ENCODE measurements at regions not wholly inside any gene's neighbourhood (a gene's known extent, or its start where the extent isn't known, plus 50 kb on each side); places are given as distances from the start of the nearest gene placed in this dataset.
A peak's percentile ranks its signal among the peaks of the same experiment; 100 is the strongest.
"Not testable (repeated sequence)": the region's sequence is repeated elsewhere in the genome, so short reads cannot be mapped to it uniquely, and the experiment has no call there.

DNA sequence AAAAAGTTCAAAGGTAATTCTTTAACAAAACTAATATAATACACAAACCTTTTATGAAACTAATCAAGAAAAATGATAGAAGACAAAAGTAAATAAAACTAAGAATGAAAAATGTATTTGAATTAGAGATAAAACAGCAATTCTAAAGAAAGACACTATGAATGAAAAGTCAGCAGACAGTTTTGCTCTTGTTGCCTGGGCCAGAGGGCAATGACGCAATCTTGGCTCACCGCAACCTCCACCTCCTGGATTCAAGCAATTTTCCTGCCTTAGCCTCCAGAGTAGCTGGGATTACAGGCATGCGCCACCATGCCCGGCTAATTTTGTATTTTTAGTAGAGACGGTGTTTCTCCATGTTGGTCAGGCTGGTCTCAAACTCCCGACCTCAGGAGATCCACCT, 959.8 kb downstream of the TTLL7 start:
- not testable (repeated sequence) for H3K4me3 ChIP-seq (ENCODE audit: low read depth, low read length)

DNA sequence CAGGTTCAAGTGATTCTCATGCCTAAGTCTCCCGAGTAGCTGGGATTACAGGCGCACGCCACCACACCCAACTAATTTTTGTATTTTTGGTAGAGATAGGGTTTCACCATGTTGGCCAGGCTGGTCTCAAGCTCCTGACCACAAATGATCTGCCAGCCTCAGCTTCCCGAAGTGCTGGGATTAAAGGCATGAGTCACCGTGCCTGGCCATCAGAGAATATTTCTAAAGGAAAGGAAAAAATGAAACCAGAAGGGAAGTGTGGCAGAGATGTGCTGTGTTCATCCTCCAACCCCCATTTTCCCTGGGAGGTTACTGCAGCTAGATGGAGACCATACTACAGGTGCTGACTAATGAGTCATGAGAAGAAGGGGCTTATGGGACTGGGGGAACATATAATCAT, 964.1 kb downstream of the TTLL7 start:
- no peak overlapping the region for H3K4me3 ChIP-seq (ENCODE audit: low read depth, low read length)

More for the DNA sequence above, 959.8 kb downstream of the TTLL7 start:
- H3K27me3 ChIP-seq (ENCODE audit: insufficient read depth, low read length); H2AFZ ChIP-seq (ENCODE audit: low read length, unreplicated experiment); H3K27ac ChIP-seq (ENCODE audit: low read depth, low read length); H3K36me3 ChIP-seq (ENCODE audit: insufficient read depth, low read length); H3K79me2 ChIP-seq (ENCODE audit: control insufficient read depth, insufficient read depth, low read length, unreplicated experiment): not testable (repeated sequence)
- peaks cover 11% of the 10 kb centered on the region for H3K4me1 ChIP-seq (ENCODE audit: control insufficient read depth, insufficient read depth, low read length, unreplicated experiment)

DNA sequence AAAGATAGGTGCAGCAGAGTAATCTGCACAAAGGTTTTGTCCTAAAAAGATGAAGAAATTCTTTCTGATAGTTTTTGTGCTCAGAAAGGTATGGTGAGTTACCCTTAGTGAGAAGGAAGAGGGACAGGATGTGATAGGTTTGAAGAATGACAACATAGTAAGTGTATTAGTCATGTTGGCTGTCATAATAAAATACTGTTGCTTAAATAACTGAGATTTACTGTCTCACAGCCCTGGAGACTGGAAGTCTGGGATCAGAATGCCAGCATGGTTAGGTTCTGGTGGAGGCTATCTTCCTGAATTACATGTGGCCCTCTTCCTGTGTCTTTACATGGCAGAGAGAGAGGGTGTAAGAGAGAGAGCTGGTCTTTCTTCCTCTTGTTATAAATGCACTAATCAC, 965.2 kb downstream of the TTLL7 start:
- Histone ChIP-seq H3K27ac (ENCODE audit: low read depth, low read length) (peak overlapping the region; percentile 56), H3K4me1 (ENCODE audit: control insufficient read depth, insufficient read depth, low read length, unreplicated experiment) (peaks cover 32% of the 10 kb centered on the region), H3K36me3 (ENCODE audit: insufficient read depth, low read length) (no peaks in the 10 kb centered on the region), H3K79me2 (ENCODE audit: control insufficient read depth, insufficient read depth, low read length, unreplicated experiment) (no peaks in the 10 kb centered on the region), H3K4me3 (ENCODE audit: low read depth, low read length) (no peak overlapping the region), H2AFZ (ENCODE audit: low read length, unreplicated experiment) (no peak overlapping the region), H3K27me3 (ENCODE audit: insufficient read depth, low read length) (no peaks in the 10 kb centered on the region)

More for the DNA sequence above, 964.1 kb downstream of the TTLL7 start:
- Histone ChIP-seq H3K27ac (ENCODE audit: low read depth, low read length) (peak overlapping the region; percentile 56), H3K36me3 (ENCODE audit: insufficient read depth, low read length) (no peaks in the 10 kb centered on the region), H3K79me2 (ENCODE audit: control insufficient read depth, insufficient read depth, low read length, unreplicated experiment) (no peaks in the 10 kb centered on the region), H3K4me1 (ENCODE audit: control insufficient read depth, insufficient read depth, low read length, unreplicated experiment) (peaks cover 26% of the 10 kb centered on the region), H3K27me3 (ENCODE audit: insufficient read depth, low read length) (no peaks in the 10 kb centered on the region), H2AFZ (ENCODE audit: low read length, unreplicated experiment) (peak overlapping the region; percentile 60)

DNA sequence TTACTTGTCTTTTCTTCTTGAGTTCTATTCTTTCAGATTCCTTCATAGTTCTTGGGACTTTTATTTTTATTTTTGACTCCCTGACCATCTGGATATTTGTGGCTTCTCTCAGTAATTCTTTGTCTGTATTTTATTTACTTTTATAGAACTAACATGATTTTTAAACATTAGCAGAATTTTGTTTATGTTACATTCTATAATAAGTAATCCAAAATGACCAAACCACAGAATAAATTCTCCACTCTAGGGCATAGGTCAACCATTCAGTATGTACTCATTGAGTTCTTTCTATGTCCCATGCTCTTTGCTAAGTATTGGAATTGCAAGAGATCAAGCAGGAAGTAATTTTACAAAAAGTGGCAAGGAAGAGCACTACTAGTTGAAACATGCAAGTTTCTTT, 969.0 kb downstream of the TTLL7 start:
- Histone ChIP-seq H3K27me3 (ENCODE audit: insufficient read depth, low read length) (no peaks in the 10 kb centered on the region), H3K4me1 (ENCODE audit: control insufficient read depth, insufficient read depth, low read length, unreplicated experiment) (peaks cover 41% of the 10 kb centered on the region), H2AFZ (ENCODE audit: low read length, unreplicated experiment) (no peak overlapping the region), H3K4me3 (ENCODE audit: low read depth, low read length) (no peak overlapping the region), H3K36me3 (ENCODE audit: insufficient read depth, low read length) (no peaks in the 10 kb centered on the region), H3K27ac (ENCODE audit: low read depth, low read length) (peak overlapping the region; percentile 19; the same call in 1 of the 2 replicates), H3K79me2 (ENCODE audit: control insufficient read depth, insufficient read depth, low read length, unreplicated experiment) (no peaks in the 10 kb centered on the region)

DNA sequence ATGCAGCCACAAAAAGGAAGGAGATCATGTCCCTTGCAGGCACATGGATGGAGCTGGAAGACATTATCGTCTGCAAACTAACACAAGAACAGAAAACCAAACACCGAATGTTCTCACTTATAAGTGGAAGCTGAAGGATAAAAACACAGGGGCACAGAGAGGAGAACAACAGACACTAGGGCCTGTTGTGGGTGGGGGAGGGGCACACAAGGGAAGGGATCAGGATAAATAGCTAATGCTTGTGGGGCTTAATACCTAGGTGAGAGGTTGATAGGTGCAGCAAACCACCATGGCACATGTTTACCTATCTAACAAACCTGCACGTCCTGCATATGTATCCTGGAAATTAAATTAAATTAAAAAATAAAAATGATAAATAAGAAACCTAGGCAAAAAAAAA, 969.9 kb downstream of the TTLL7 start:
- H2AFZ ChIP-seq (ENCODE audit: low read length, unreplicated experiment) = no peak overlapping the region
- H3K79me2 ChIP-seq (ENCODE audit: control insufficient read depth, insufficient read depth, low read length, unreplicated experiment) = no peaks in the 10 kb centered on the region
- H3K4me3 ChIP-seq (ENCODE audit: low read depth, low read length) = no peak overlapping the region
- peaks cover 34% of the 10 kb centered on the region for H3K4me1 ChIP-seq (ENCODE audit: control insufficient read depth, insufficient read depth, low read length, unreplicated experiment)
- no peaks in the 10 kb centered on the region for H3K36me3 ChIP-seq (ENCODE audit: insufficient read depth, low read length)
- H3K27me3 ChIP-seq (ENCODE audit: insufficient read depth, low read length) = no peaks in the 10 kb centered on the region
- H3K27ac ChIP-seq (ENCODE audit: low read depth, low read length) = no peak overlapping the region

DNA sequence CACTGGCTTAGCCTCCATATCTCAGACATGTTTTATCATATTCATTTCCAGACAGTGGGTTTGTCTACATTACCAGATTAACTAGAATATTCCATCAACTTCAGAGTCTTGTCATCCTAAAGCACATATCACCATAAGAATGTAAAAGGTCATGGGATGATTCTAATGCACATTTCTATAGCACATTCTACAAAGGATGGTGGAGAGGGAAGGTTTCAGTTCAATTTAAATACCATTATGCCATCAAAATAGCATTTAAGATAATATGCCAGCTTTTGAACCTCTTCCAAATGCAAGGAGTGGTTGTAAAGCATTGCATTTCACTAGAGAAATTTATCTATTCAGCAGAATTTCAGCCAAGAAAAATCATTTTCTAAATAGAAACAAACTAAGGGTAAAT, 970.5 kb downstream of the TTLL7 start:
- Histone ChIP-seq H3K4me1 (ENCODE audit: control insufficient read depth, insufficient read depth, low read length, unreplicated experiment) (peaks cover 28% of the 10 kb centered on the region), H3K27ac (ENCODE audit: low read depth, low read length) (no peak overlapping the region), H3K27me3 (ENCODE audit: insufficient read depth, low read length) (no peaks in the 10 kb centered on the region), H2AFZ (ENCODE audit: low read length, unreplicated experiment) (no peak overlapping the region), H3K36me3 (ENCODE audit: insufficient read depth, low read length) (no peaks in the 10 kb centered on the region), H3K4me3 (ENCODE audit: low read depth, low read length) (no peak overlapping the region), H3K79me2 (ENCODE audit: control insufficient read depth, insufficient read depth, low read length, unreplicated experiment) (no peaks in the 10 kb centered on the region)

DNA sequence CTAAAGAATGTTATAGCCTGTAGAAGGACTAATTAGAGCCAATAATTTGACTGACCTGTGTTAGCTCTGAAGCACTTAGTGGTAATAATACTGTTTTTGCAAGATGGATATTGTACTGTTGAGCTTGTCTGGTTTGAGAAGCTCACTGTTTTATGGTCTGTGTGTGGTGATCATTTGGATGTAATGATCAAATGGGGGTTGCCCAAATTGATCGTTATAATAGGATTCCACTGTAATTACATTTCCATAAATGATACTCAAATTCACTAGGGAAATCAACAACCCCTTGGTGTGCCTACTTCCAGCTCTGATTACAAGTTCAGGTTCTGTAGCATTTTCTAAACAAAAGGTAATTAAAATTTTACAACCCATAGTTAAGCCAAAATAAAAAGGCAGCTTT, 971.4 kb downstream of the TTLL7 start:
- Histone ChIP-seq H3K4me3 (ENCODE audit: low read depth, low read length) (no peak overlapping the region), H3K36me3 (ENCODE audit: insufficient read depth, low read length) (no peaks in the 10 kb centered on the region), H3K79me2 (ENCODE audit: control insufficient read depth, insufficient read depth, low read length, unreplicated experiment) (no peaks in the 10 kb centered on the region), H3K27me3 (ENCODE audit: insufficient read depth, low read length) (no peaks in the 10 kb centered on the region), H3K27ac (ENCODE audit: low read depth, low read length) (no peak overlapping the region), H3K4me1 (ENCODE audit: control insufficient read depth, insufficient read depth, low read length, unreplicated experiment) (peaks cover 25% of the 10 kb centered on the region), H2AFZ (ENCODE audit: low read length, unreplicated experiment) (no peak overlapping the region)

DNA sequence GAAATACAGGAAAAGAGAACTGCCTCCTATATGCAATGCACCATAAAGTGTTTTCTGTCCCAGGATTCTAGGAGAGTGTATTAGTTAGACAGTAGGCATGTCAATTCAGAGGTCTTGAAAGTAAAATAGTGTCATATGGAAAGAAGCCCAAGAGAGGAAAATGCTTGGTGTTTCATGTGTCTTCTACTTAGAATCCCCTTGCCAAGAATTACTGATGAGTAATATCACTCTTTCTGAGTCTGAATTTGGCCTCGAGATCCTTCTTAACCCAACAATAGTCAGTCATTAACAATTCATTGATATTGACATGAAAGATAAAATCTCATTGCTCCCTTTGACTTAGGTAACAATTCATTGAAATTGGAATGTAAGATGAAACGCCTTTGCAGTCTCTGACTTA, 972.2 kb downstream of the TTLL7 start:
- no peaks in the 10 kb centered on the region for H3K27me3 ChIP-seq (ENCODE audit: insufficient read depth, low read length)
- peaks cover 25% of the 10 kb centered on the region for H3K4me1 ChIP-seq (ENCODE audit: control insufficient read depth, insufficient read depth, low read length, unreplicated experiment)
- no peak overlapping the region for H3K4me3 ChIP-seq (ENCODE audit: low read depth, low read length)
- H2AFZ ChIP-seq (ENCODE audit: low read length, unreplicated experiment) = no peak overlapping the region
- no peaks in the 10 kb centered on the region for H3K79me2 ChIP-seq (ENCODE audit: control insufficient read depth, insufficient read depth, low read length, unreplicated experiment)
- H3K27ac ChIP-seq (ENCODE audit: low read depth, low read length) = no peak overlapping the region
- no peaks in the 10 kb centered on the region for H3K36me3 ChIP-seq (ENCODE audit: insufficient read depth, low read length)

DNA sequence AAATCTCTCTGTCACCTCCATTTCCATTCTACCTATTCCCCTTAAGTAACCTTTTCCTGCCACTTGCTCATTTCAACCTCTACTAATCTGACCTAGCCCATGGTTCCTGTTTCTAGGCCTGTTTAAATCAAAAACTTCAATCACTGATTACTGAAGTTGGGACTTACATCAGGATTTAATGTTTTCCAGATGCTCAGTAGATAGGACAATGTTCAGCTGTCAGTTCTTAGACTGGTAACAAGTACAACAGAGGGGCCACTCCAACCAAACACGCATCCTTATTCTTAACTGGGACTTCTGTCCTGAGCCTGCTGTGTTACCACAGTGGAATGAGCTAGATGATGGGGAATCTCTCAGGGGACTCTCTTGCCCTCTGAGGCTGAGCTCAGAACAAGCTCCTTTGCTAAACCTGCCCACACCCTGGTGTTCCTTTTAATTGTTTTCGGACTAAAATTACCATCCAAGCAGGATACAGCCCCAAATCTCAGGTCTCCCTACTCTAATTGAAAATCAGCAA, 974.6 kb downstream of the TTLL7 start:
- H2AFZ ChIP-seq (ENCODE audit: low read length, unreplicated experiment) = peak overlapping the region; percentile 62
- H3K4me3 ChIP-seq (ENCODE audit: low read depth, low read length) = no peak overlapping the region
- H3K4me1 ChIP-seq (ENCODE audit: control insufficient read depth, insufficient read depth, low read length, unreplicated experiment) = peaks cover 17% of the 10 kb centered on the region
- H3K27me3 ChIP-seq (ENCODE audit: insufficient read depth, low read length) = no peaks in the 10 kb centered on the region
- no peaks in the 10 kb centered on the region for H3K79me2 ChIP-seq (ENCODE audit: control insufficient read depth, insufficient read depth, low read length, unreplicated experiment)
- no peak overlapping the region for H3K27ac ChIP-seq (ENCODE audit: low read depth, low read length)
- H3K36me3 ChIP-seq (ENCODE audit: insufficient read depth, low read length) = no peaks in the 10 kb centered on the region

DNA sequence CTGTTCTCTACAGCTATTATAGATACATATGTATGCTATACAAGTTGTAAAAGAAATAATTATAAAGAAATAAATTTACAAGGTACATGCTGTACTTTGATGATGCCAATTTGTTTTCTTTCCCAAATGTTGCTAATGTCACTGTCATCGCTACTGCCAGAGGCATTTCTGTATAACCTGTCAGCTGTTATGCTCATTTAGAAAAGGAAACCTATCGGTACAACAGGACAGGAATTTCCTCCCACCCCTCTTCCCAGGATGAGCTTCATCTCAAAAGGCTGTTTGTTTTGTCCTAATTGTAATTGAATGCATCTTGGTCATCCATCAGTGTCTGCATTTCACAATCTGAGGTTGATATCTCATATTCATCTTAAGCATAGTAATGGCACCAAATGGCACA, 975.7 kb downstream of the TTLL7 start:
- no peaks in the 10 kb centered on the region for H3K27me3 ChIP-seq (ENCODE audit: insufficient read depth, low read length)
- H3K27ac ChIP-seq (ENCODE audit: low read depth, low read length) = no peak overlapping the region
- no peak overlapping the region for H3K4me3 ChIP-seq (ENCODE audit: low read depth, low read length)
- peaks cover 10% of the 10 kb centered on the region for H3K4me1 ChIP-seq (ENCODE audit: control insufficient read depth, insufficient read depth, low read length, unreplicated experiment)
- H3K79me2 ChIP-seq (ENCODE audit: control insufficient read depth, insufficient read depth, low read length, unreplicated experiment) = no peaks in the 10 kb centered on the region
- no peak overlapping the region for H2AFZ ChIP-seq (ENCODE audit: low read length, unreplicated experiment)
- no peaks in the 10 kb centered on the region for H3K36me3 ChIP-seq (ENCODE audit: insufficient read depth, low read length)

DNA sequence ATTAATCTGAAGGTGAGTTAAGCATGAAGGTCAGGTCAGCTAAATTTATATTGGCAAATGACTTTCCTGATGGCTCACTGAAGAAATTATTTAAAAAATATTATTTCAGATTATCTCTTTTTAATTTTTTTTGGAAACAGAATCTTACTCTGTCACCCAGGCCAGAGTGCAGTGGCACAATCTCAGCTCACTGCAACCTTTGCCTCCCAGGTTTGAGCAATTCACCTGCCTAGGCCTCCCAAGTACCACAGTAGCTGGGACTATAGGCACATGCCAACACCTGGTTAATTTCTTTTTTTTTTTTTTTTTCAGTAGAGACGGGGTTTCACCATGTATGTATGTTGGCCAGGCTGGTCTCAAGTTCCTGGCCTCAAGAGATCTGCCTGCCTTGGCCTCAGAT, 976.7 kb downstream of the TTLL7 start:
- H3K79me2 ChIP-seq (ENCODE audit: control insufficient read depth, insufficient read depth, low read length, unreplicated experiment) = no peaks in the 10 kb centered on the region
- H3K27ac ChIP-seq (ENCODE audit: low read depth, low read length) = no peak overlapping the region
- peaks cover 8% of the 10 kb centered on the region for H3K4me1 ChIP-seq (ENCODE audit: control insufficient read depth, insufficient read depth, low read length, unreplicated experiment)
- no peaks in the 10 kb centered on the region for H3K36me3 ChIP-seq (ENCODE audit: insufficient read depth, low read length)
- no peaks in the 10 kb centered on the region for H3K27me3 ChIP-seq (ENCODE audit: insufficient read depth, low read length)
- H3K4me3 ChIP-seq (ENCODE audit: low read depth, low read length) = no peak overlapping the region
- H2AFZ ChIP-seq (ENCODE audit: low read length, unreplicated experiment) = no peak overlapping the region

Data from ACC112 (cell line).